Fibroblast of skin of scalp (primary cell): ENCODE measurements at regions not wholly inside any gene's neighbourhood (a gene's known extent, or its start where the extent isn't known, plus 50 kb on each side); places are given as distances from the start of the nearest gene placed in this dataset.

Experiments used
- DNase-seq: peaks from one replicate; pipeline ENCODE4 v3.0.0-alpha.2; 2013

- no peak for DNase-seq
Measured at GRCh38 chr2:144694456-144694855, 174.5 kb upstream of the ZEB2 start.

- no peak for DNase-seq
Measured at GRCh38 chr2:144693179-144693578, 173.3 kb upstream of the ZEB2 start.

GRCh38 chr2:144692661-144693060 lies 172.7 kb upstream of the ZEB2 start:
- no peak for DNase-seq

- DNase-seq: no peak
Measured at GRCh38 chr2:144690771-144691170, 170.9 kb upstream of the ZEB2 start.

- DNase-seq: no peak
Measured at GRCh38 chr2:144686518-144687215, 166.7 kb upstream of the ZEB2 start.

- DNase-seq: no peak
Measured at GRCh38 chr2:144683966-144684365, 164.0 kb upstream of the ZEB2 start.

- DNase-seq: no peak
Measured at GRCh38 chr2:144683107-144683753, 163.3 kb upstream of the ZEB2 start.

GRCh38 chr2:144682248-144682647 lies 162.3 kb upstream of the ZEB2 start:
- no peak for DNase-seq

GRCh38 chr2:144681389-144681788 lies 161.5 kb upstream of the ZEB2 start:
- no peak for DNase-seq

- DNase-seq: no peak
Measured at GRCh38 chr2:144679942-144680341, 160.0 kb upstream of the ZEB2 start.

- DNase-seq: no peak
Measured at GRCh38 chr2:144678736-144679135, 158.8 kb upstream of the ZEB2 start.

- DNase-seq: no peak
Measured at GRCh38 chr2:144675731-144676130, 155.8 kb upstream of the ZEB2 start.

GRCh38 chr2:144675331-144675730 lies 155.4 kb upstream of the ZEB2 start:
- no peak for DNase-seq

- DNase-seq: peak; percentile 21
Measured at GRCh38 chr2:144674071-144674470, 154.2 kb upstream of the ZEB2 start.

- DNase-seq: no peak
Measured at GRCh38 chr2:144673456-144673855, 153.5 kb upstream of the ZEB2 start.

GRCh38 chr2:144671695-144672455 lies 152.0 kb upstream of the ZEB2 start:
- no peak for DNase-seq

- DNase-seq: no peak
Measured at GRCh38 chr2:144670738-144671137, 150.8 kb upstream of the ZEB2 start.

GRCh38 chr2:144670080-144670479 lies 150.2 kb upstream of the ZEB2 start:
- no peak for DNase-seq

- DNase-seq: no peak
Measured at GRCh38 chr2:144669196-144669987, 149.5 kb upstream of the ZEB2 start.

GRCh38 chr2:144668493-144669110 lies 148.7 kb upstream of the ZEB2 start:
- no peak for DNase-seq

GRCh38 chr2:144666032-144666431 lies 146.1 kb upstream of the ZEB2 start:
- DNase-seq: no peak

GRCh38 chr2:144663207-144663606 lies 143.3 kb upstream of the ZEB2 start:
- DNase-seq: no peak
